Choroid plexus epithelial cell (primary cell): ENCODE measurements at regions not wholly inside any gene's neighbourhood (a gene's known extent, or its start where the extent isn't known, plus 50 kb on each side); places are given as distances from the start of the nearest gene placed in this dataset.

Source experiments
- DNase-seq: peaks from one replicate; pipeline ENCODE4 v3.0.0-alpha.2; 2010; ENCODE audit warnings: low read depth
- H3K4me3 ChIP-seq: 2 replicates; pipeline ENCODE4 v1.5.1; 2011; ENCODE audit warnings: low read depth, mild to moderate bottlenecking, control low read depth, low read length, moderate library complexity
- TF ChIP-seq, protein P1 (sequence below): conservative IDR thresholded peaks from 2 replicates; pipeline ENCODE4 v1.5.1; 2011; ENCODE audit warnings: low read depth, mild to moderate bottlenecking, control low read depth, inconsistent platforms, low read length, moderate library complexity

GRCh38 chr5:1950708-1951103, 68.0 kb upstream of the IRX4 start:
- DNase-seq: no peak
- TF ChIP-seq, protein P1, sequence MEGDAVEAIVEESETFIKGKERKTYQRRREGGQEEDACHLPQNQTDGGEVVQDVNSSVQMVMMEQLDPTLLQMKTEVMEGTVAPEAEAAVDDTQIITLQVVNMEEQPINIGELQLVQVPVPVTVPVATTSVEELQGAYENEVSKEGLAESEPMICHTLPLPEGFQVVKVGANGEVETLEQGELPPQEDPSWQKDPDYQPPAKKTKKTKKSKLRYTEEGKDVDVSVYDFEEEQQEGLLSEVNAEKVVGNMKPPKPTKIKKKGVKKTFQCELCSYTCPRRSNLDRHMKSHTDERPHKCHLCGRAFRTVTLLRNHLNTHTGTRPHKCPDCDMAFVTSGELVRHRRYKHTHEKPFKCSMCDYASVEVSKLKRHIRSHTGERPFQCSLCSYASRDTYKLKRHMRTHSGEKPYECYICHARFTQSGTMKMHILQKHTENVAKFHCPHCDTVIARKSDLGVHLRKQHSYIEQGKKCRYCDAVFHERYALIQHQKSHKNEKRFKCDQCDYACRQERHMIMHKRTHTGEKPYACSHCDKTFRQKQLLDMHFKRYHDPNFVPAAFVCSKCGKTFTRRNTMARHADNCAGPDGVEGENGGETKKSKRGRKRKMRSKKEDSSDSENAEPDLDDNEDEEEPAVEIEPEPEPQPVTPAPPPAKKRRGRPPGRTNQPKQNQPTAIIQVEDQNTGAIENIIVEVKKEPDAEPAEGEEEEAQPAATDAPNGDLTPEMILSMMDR: no peak

DNA sequence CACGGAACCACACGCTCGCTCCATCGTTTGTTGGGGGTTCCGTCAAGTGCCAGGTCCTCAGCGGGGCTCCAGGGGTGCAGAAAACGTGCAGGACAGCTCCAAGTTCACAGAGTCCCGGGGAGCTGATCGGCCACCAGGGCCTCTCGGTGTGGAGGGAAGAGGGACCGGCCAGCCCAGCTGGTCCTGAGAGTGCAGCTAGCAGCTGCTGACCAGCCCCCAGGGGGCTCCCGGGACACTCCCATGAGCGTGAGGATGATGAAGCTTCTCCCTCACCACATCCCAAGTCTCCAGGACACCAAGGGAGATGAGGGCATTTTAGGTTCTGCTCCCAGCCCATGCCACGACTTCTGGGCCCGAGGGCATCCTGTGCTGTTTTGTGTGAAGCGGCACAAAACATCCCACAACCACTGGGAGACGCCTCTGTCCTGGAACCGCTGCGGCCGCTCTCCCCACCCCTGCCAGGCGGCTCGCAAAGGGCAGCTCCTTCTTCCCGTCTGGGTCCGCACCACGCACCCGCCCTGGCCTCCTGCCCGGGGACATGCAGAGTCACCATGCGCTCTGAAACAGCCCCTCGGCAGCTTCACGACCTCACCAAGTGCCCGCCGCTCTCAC, 67.5 kb upstream of the IRX4 start:
- TF ChIP-seq, protein P1: no peak
- no peak for DNase-seq
- H3K4me3 ChIP-seq: no peak overlapping the region

More at GRCh38 chr5:1950708-1951103, 68.0 kb upstream of the IRX4 start:
- H3K4me3 ChIP-seq: no peak overlapping the region

- TF ChIP-seq, protein P1: no peak
- H3K4me3 ChIP-seq: no peak overlapping the region
- DNase-seq: no peak
Observed at GRCh38 chr5:1949253-1949652, 66.5 kb upstream of the IRX4 start.

GRCh38 chr5:1948663-1949191, 66.0 kb upstream of the IRX4 start:
- TF ChIP-seq, protein P1: no peak
- no peak for DNase-seq
- no peak overlapping the region for H3K4me3 ChIP-seq

DNA sequence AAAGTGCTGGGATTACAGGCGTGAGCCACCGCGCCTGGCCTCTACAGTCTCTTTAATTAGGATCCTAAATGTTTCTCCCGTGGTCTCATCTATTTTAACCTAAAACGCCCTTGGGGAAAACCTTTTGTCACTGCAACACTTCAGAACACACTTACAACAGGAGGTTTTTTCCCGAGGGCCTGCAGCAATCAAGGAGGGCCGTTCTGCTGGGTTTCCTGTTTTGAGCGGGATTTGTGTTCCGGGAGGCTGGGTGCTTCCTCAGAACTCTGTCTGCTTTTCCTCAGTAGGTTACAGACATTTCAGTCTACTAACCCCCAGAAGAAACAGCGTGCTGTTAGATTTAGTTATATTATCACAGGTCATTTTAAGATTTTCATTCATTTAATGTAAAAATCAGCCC, 65.4 kb upstream of the IRX4 start:
- DNase-seq: no peak
- TF ChIP-seq, protein P1: no peak
- no peak overlapping the region for H3K4me3 ChIP-seq

GRCh38 chr5:1946776-1947175, 64.1 kb upstream of the IRX4 start:
- DNase-seq: no peak
- no peak overlapping the region for H3K4me3 ChIP-seq
- TF ChIP-seq, protein P1: no peak

DNA sequence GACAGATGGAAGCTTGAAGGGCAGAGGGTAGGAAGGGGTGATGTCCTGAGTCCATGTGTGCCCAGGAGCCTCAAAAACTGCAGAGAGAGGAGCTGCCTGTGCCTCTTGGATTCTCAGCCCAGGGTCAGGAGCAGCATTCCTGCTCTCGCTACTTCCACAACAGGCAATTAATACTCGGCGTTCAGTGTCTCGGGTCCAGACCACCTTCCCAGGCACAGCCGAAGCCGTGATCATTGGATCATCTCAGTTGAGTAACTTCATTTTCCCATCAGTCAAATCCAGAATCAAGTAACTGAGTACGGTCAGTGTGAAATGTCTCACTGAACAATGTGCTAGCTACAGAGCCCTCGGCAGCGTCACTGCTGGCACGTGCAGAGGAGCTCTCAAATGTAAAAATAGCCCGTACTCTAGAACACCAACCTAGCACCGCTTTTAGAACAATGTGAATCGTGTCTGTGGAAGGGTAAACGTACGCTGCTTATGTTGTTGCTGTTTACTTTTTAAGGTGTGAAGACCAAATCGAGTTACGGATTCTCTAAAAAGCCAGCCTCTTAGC, 63.5 kb upstream of the IRX4 start:
- TF ChIP-seq, protein P1: no peak
- H3K4me3 ChIP-seq: no peak overlapping the region
- DNase-seq: no peak
